HG02759 (cell line): ENCODE measurements at regions not wholly inside any gene's neighbourhood (a gene's known extent, or its start where the extent isn't known, plus 50 kb on each side); places are given as distances from the start of the nearest gene placed in this dataset.

ENCODE experiments used
- ATAC-seq: cut with Tn5 transposase; IDR thresholded peaks from one replicate; pipeline ENCODE4 v1.9.1; 2021; ENCODE audit warnings: mild to moderate bottlenecking, moderate library complexity; ENCODE audit not compliant: unreplicated experiment

DNA sequence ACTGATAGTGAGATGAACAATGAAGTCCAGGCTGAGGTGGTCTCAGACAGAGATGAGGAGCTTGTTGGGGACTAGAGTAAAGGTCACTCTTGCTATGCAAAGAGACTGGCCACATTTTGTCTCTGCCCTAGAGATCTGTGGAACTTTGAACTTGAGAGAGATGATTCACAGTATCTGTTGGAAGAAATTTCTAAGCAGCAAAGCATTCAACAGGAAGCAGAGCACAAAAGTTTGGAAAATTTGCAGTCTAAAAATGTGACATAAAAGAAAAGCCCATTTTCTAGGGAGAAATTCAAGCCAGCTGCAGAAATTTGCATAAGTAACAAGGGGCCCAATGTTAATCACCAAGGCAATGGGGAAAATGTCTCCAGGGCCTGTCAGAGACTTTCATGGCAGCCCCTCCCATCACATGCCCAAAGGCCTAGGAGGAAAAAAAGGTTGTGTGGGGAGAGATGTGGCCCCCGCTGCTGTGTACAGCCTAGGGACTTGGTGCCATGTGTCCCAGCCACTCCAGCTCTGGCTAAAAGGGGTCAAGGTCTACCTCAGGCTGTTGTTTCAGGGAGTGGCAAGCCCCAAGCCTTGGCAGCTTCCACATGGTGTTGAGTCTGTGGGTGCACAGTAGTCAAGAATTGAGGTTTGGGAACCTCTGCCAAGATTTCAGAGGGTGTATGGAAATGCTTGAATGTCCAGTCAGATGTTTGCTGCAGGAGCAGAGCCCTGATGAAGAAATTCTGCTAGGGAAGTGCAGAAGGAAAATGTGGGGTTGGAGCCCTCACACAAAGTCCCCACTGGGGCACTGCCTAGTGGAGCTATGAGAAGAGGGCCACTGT lies 262.8 kb downstream of the DKK2 start:
- no peak for ATAC-seq

DNA sequence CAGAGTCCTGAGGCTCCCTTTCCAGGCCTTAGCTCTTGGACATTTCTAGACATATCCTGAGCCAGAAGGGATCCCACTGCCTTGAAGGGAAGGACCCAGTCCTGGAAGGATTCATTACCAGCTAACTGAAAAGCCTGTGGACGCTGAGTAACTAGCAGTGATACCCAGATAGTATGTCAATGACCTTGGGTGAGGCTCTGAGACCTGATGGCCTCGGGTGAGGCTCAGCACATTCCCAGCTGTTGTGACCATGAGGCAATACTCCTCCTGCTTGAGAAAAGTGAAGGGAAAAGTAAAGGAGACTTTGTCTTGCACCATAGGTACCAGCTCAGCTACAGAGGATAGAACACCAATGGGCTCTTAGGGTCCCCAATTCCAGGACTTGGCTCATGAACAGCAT lies 268.1 kb downstream of the DKK2 start:
- no peak for ATAC-seq

DNA sequence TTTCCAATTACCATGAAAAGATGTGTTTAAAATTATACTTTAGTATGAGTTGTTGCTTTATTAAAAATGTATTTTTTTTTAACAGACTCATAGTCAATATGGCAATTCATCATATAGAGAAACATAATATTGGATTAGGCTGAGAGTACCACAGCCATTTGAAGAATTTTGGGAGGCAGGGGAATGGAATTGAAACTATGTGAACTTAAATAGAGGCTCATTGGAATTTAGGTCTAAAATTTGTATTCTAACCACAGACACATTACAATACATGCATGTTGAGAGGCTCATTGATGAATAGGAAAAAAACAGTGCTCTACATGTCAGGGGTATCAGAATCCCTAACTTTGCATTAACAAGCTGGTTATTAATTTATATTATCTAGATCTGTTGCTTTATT lies 269.6 kb downstream of the DKK2 start:
- ATAC-seq, result no peak

DNA sequence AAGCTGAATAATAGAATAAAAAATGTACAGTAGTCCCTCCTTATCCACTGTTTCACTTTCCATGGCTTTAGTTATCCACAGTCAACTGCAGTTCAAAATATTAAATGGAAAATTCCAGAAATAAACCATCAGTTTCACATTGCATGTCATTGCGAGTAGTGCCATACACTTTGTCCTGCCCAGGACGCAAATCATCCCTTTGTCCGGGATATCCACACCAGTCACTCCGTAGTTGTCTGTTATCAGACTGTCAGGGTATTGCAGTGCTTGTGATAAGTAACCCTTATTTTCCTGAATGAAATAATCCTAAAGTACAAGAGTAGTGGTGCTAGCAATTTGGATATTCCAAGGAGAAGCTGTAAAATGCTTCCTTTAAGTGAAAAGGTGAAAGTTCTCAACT lies 271.3 kb downstream of the DKK2 start:
- no peak for ATAC-seq

DNA sequence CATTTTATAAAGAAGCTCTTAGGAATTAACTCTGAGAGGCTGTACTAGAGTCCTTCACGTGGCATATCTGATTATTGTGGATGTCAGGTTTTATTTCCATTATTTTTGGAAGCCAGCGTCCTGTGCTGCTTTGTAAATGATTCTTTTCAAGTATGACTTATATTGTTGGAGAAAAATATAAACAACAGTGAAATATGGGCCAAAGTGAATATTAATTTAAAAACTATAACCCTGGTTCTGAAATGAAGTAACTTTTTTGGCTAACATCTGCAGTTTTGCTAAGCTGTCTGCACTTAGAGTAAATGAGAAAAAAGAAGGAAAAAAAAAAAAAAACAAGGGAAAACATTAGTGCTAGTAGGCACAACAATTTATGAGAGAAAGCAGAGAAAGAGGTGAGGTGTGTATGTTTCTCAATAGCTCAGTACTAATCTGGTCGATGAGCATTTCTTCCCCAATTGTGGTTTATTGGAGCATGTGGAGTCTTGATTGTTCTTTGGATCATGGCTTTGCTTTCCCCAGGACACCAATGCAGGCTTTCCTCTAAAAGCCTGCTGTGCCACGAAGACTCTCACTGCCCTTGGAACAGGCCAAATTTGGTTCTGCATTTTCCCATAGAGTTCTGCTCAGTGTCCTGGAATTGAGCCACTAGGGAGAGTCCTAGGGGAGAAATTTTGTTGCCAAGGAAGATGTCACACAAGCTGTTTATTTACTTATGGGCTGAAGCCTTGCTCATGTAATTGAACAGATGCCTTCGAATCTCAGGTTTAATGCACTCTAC lies 273.3 kb downstream of the DKK2 start:
- ATAC-seq, result no peak

DNA sequence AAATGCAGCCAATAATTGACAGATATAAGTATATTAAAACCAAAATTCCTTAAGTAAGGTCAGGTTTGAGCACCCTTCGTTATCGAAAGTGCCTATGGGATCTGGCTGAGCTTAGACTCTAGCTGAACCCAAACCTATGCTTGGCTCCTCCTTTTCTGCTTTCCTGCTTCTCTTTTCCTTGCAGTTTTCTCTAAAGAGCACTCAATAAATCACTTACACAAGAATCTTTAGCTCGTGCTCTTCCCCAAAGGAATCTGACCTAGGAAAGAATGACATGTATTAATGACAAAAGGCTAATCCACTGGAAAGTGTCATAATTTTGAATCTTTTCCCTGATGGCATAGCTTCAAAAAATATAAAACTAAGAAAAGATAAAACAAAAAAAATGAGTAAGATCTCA lies 282.7 kb downstream of the DKK2 start:
- no peak for ATAC-seq

DNA sequence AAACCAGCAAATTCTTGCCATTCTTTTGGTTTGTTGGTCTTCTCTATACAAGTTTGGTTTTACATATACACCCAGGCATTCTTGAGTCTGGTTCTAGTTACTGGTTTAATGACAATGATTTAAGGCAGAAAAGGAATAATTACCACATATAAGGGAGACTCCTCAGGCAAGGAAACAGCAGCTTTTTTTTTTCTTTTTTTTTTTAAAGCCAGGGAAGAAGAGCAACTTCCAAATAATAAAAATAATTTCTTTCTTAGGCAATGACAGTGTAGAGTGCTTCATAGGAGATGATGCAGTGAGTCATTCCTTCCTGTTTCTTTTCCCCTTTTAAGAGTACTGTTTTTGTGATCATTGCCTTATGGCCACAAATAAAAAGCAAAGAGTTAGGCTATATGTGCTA lies 289.7 kb downstream of the DKK2 start:
- ATAC-seq, result no peak

DNA sequence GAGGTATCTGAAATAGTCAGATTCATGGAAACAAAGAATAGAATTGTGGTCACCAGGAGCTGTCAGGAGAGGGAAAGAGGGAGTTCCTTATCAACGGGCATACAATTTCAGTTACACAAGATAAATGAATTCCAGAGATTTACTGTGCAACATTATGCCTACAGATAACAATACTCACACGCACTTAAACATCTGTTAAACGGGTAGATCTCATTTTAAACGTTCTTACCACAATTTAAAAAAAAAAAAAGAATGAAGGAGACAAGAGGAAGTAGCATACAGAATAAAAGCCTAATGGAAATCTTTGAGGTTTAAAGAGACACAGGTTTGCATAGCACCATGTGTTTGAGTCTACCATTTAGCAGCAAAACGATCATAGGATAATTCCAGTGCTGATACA lies 298.0 kb downstream of the DKK2 start:
- ATAC-seq, result no peak

DNA sequence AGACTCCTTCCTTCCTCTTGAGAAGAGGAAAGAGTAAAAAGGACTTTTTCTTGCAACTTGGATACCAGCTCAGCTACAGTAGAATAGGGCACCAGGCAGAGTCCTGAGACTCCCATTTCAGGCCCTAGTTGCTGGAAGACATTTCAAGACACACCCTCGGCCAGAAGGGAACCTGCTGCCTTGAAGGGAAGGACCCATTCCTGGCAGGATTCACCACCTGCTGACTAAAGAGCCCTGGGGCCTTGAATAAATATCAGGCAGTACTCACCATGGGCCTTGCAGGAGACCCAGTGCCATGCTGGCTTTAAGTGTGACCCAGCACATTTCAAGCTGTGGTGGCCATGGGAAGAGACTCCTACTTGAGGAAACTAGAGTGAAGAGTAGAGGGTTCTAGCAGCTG lies 317.6 kb downstream of the DKK2 start:
- ATAC-seq, result no peak

DNA sequence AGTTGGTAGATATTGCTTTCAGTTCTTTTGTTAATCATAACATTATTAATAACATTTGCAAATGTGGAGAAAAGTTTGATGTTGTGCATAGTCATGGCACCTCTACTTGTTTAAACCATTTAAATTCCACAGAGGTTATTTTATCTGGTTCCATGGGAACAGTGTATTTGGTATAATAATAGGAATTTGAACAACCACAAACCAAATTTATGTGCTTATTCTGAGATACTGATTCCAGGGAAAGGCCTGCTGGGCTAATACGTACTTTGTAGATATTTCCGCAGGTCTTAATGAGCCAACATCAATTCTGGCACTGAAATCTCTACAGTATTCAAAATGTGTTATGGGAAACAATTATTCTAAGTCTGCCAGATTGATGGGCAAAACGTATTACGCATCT lies 319.0 kb downstream of the DKK2 start:
- ATAC-seq, result no peak

DNA sequence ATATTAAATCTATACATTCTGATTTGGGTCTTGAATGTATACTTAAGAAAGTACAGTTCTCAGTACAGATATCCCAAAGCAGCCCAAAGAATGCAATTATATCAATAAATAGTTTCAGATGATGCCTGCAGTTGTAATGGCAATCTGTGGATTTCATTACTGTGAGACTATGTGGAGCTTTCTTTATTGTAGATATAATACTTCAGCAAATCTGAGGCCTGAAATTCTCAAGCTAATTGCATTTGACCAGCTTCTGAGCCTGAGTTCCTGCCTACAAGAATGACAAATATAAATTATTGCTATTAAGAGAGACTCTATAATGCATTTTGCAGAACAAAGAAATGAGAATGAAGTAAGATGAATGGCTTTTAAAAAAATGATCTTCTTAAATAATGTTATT lies 320.3 kb downstream of the DKK2 start:
- no peak for ATAC-seq

DNA sequence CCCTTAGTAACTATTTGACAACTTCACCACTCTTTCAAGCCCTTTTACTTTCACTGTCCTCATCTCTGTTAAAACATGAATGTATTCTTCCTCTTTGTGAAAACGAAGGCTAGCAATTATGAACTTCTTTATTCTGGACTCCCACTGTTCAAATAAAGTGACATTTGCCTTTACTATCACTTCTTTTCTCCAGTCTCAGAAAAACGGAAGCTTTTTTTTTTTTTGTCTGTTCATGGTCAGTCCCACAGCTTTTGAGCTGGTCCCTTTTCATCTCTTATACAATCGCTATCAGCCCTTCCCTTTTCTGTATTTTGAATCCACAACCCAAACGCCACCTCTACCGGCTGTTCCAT lies 327.7 kb downstream of the DKK2 start:
- ATAC-seq, result no peak

DNA sequence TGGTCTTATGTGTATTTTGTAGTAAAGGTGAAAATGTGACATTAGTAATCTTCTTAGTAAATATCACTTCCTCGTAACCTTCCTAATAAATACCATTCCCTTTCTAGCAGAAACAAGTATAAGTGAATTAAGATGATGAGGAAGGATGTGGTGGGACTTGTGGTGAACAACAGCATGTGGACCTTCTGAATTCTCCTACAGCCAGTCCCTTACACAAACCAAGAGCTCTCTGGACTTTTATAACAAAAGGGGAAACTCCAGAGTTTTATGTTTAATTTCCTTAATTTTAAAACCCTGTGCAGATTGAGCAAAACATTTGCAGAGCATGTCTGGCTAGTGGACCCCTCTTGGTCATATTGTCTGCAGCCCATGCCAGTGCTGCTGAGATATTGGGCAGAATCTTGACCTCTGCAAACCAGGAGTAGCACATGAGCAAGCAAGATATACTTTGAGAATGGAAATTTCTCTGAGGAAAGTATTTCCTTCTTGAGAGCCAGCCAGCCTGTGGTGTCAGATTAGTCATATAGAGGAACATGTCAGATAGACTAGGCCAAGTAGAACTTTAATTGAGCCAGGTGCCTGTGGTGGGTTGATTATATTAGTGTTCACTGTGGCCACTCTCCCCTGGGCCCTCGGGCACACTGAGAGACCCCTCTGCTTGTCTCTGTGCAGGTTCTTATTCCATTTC lies 328.2 kb downstream of the DKK2 start:
- ATAC-seq, result no peak

DNA sequence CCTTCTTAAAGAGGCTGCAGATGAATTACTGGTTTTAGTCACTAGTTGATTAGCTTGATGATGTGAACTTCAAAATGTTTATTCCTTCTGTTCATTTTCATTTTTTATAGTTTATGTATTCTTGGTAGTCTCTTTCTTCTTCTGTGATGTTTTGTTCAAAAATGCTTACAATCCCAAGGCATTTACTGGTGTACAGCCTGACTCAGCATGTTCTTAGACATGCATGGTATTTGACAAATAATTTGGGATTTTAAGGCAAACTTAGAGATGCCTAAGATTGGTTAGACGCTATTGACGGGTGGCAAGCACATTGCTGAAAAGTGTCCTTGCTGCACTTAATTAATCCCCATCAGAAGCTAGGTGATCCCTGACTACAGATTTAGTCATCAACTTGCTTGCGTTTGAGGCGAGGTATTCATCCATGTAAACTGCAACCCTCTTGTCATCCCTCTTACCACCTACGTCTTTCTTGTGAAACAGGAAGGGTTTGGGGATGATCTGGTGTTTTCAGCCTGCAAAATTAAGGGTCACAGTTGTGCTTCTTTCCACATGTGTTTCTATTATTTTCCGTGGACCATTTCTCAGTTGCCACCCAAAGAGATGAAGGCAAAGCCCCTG lies 331.8 kb downstream of the DKK2 start:
- ATAC-seq, result no peak

DNA sequence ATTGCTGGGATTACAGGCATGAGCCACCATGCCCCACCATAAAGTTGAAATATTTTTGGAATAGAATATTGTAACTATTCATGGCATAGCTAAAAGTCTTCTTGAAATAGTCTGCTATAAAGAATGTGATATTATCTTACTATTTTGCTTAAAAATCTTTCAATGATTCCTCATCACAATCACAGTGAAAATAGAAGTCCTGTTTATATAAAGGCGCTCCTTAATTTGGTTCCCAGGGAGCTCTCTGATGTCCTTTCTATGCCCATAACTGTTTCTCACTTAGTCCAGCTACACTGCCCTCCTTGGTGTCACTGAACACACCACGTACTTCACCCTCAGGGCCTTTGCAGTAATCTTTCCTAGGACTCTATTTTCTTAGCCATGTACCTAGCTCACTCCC lies 331.7 kb upstream of the GIMD1 start:
- no peak for ATAC-seq

DNA sequence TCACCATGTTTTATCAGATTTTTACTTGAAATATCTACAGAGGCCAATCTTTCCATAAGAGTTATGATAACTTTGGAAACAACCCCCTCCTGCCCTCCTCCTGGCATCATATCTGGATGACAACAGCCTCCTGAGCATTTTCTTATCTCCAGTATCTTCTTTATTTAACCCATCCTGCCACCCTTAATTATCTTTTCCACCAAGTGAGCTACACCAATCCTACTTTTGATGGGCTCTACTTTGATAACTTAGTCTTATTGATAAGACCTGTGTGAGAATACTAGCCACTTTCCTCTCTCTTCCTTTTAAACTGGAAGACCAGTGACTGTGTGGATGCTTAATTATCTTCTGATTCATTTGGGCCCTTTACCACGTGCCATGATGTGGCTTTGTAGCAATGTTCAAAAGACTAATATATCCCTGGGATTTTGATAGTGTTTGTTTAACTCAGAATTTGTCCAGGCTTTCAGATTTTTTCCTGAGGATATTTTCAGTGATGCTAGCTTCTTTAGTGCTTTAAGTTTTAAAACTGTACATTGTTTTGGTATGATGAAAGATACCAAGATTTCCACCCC lies 330.1 kb upstream of the GIMD1 start:
- no peak for ATAC-seq

DNA sequence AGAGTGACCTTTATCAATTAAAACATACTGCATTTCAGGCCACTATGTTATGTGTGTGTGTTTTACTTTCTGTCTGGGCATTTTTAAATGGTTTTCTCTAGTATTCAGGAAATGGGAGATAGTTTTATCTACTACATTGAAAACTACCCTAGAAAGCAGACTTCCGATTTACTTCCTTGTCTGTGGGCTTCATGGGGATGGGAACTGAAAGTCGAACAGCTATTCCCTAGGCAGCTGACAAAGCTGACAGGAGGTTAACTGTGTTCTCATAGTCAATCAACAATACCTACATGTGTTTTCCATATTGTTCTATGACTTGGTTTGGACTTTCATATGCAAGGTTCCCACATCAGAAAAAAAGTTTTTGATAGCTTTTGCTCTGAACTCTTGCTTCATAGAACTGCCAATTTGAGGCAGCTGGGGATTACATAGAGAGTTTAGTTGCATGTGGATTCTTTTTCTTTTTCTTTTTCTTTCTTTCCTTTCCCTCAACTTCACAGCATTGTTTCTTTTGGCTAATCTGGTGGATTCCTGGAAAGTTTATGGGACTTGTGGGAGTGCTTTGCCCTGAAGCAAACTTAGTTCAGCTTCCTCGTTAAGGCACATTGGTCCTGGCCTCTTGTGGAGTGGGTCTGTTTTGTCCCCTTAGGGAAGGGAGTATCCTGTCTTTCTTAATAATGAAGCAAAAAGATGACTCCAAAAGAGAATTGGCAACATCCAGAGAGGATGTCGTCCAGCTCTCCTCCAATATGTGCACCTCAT lies 327.1 kb upstream of the GIMD1 start:
- no peak for ATAC-seq

DNA sequence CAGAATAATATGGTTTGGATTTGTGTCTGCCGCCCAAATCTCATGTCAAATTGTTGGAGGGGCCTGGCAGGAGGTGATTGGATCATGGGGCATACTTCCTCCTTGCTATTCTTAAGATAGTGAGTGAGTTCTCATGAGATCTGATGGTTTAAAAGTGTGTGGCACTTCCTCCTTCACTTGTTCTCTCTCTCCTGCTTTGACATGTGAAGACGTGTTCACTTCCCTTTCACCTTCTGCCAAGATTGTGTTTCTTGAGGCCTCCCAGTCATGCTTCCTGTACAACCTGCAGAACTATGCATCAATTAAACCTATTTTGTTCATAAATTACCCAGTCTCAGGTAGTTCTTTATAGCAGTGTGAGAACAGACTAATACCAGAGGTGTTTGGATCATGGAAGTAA lies 325.7 kb upstream of the GIMD1 start:
- no peak for ATAC-seq

DNA sequence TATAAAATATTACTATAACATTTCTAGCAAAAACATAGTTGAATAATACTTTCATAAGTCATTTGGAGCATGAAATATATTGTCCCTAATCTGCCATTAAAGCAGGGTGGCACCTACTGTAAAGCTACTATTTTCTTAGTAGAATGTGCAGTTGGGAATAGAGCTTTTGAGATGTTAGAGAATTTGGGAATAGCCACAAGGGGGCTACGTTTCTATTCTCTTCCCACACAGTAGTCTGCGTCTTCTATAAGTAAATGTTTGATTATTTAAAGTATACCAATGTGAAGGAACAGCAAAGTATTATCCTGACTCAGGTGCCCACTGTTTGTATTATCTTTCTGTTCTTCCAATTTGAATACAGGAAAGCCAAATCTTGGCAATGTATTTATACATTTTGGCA lies 323.2 kb upstream of the GIMD1 start:
- no peak for ATAC-seq

DNA sequence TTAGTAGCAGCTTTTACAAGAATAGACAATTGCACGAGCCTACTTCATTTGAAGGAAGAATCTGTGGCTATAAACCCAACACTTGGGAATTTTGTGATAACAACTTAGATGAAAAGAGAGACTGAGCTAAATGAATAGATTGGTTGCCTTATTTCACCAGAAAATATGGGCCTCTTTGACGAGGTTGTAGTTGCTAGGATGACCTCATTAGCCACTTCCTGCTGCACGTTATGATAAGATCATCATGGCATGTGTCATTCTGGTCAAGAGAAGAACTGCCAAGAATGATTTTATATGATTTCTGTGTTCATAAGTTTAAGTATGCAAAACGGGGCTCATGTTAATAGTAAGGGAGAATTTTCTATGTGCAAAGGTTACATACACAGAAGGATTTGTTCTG lies 321.9 kb upstream of the GIMD1 start:
- no peak for ATAC-seq
